Tibial artery (tissue), 4 donors: ENCODE measurements at regions not wholly inside any gene's neighbourhood (a gene's known extent, or its start where the extent isn't known, plus 50 kb on each side); places are given as distances from the start of the nearest gene placed in this dataset.

ENCODE experiments used
- DNase-seq, 2 donors: peaks; one replicate each; pipeline ENCODE4 v3.0.0-alpha.2; 2019
- H3K27ac ChIP-seq, 2 donors: fragments of 200-600 bp; sonication (generic) in 1 of 2; 1 replicate in 1 of 2; 2 replicates in 1 of 2; pipeline ENCODE4 v1.5.1; 2018 to 2019; ENCODE audit warnings: mild to moderate bottlenecking in 1 of 2
- H3K27me3 ChIP-seq, 2 donors: fragments of 200-600 bp; sonication (generic) in 1 of 2; one replicate each; pipeline versions ENCODE4 v1.5.1 to v1.6.0; 2016 to 2019
- H3K36me3 ChIP-seq, 3 donors: fragments of 200-600 bp; sonication (generic) in 2 of 3; one replicate each; pipeline ENCODE4 v1.5.1; 2016 to 2019; ENCODE audit warnings: mild to moderate bottlenecking in 2 of 3
- H3K4me1 ChIP-seq, 4 donors: fragments of 200-600 bp; sonication (generic) in 2 of 4; 1 replicate in 3 of 4; 2 replicates in 1 of 4; pipeline ENCODE4 v1.5.1; 2016 to 2019
- H3K4me3 ChIP-seq, 2 donors: fragments of 200-600 bp; sonication (generic) in 1 of 2; 1 replicate in 1 of 2; 2 replicates in 1 of 2; pipeline ENCODE4 v1.5.1; 2018 to 2019; ENCODE audit warnings: mild to moderate bottlenecking in 2 of 2
- H3K9me3 ChIP-seq, 3 donors: fragments of 200-600 bp; sonication (generic) in 1 of 3; one replicate each; pipeline ENCODE4 v1.5.1; 2016 to 2019
- intact Hi-C: fragments of 100-400 bp; cut with DNase I; formaldehyde crosslinking; loops from one replicate; pipeline ENCODE4 v1.15.0; 2023; ENCODE audit warnings: low total_unique reads
- TF ChIP-seq, protein P1 (sequence below), 2 experiments: fragments of 200-600 bp in 1 of 2; fragments of 450-650 bp in 1 of 2; IDR thresholded peaks; one replicate each; pipeline ENCODE4 v1.5.1; 2017 to 2019; ENCODE audit warnings: antibody characterized with exemption in 2 of 2, mild to moderate bottlenecking in 1 of 2, moderate library complexity in 1 of 2

DNA sequence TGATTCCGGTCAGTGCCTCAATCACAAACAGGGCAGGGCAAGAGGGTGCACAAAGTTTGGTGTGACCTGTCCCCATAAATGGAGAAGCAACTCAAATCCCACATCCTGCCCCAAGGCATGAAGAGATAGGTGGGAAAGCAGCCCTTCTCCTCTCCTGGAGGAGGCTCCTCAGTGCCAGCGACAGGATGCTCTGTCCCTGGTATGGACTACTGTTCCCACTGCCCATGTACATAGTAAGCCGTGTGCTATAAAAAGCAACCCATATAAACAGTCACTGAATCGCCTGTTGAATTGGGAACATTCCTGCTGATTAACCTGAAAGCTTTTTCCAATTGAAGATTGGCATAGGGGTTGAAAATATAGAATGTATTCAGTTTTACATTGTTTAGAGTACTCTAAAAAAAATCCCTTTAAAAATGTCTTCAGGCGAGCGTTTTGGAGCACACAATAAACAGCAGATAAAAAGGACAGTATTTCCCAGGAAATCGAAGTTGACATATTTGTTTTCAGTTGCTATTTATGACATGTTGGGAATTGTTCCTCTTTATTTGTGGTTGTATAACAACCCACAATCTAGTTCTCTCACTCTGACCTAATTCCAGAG is 513.9 kb downstream of the DIRAS2 start:
- Histone ChIP-seq H3K9me3 (no peaks in the 10 kb centered on the region), H3K27ac (no peak overlapping the region), H3K36me3 (no peaks in the 10 kb centered on the region), H3K27me3 (peaks cover 0 to 10% of the 10 kb centered on the region in 2 donors), H3K4me3 (no peak overlapping the region), H3K4me1 (no peaks in the 10 kb centered on the region)
- no peak for DNase-seq
- TF ChIP-seq, protein P1, sequence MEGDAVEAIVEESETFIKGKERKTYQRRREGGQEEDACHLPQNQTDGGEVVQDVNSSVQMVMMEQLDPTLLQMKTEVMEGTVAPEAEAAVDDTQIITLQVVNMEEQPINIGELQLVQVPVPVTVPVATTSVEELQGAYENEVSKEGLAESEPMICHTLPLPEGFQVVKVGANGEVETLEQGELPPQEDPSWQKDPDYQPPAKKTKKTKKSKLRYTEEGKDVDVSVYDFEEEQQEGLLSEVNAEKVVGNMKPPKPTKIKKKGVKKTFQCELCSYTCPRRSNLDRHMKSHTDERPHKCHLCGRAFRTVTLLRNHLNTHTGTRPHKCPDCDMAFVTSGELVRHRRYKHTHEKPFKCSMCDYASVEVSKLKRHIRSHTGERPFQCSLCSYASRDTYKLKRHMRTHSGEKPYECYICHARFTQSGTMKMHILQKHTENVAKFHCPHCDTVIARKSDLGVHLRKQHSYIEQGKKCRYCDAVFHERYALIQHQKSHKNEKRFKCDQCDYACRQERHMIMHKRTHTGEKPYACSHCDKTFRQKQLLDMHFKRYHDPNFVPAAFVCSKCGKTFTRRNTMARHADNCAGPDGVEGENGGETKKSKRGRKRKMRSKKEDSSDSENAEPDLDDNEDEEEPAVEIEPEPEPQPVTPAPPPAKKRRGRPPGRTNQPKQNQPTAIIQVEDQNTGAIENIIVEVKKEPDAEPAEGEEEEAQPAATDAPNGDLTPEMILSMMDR (IDR thresholded peaks at IDR 0.05): no peak
- intact Hi-C loops: no loop called here

DNA sequence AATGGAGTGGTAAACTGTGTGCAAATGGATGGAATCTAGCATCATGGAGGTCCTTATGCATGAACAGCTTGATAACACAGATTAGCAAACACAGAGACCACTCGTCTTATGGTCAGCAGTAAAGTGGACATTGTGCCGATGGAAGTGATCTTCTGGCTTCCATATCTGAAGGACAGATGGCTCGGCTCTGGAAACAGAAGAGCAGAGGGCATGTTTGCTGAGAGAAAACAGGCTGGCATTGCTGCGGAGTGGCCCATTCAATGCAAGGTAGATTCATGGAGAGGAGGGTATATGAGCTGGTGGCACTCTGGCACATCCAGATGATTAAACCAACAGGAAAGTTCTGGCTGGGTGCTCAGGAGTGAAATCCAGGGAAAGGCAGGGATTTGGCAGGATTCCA is 513.2 kb downstream of the DIRAS2 start:
- Histone ChIP-seq H3K4me3 (no peak overlapping the region), H3K36me3 (no peaks in the 10 kb centered on the region), H3K4me1 (no peaks in the 10 kb centered on the region), H3K27ac (no peak overlapping the region), H3K27me3 (peaks cover 0 to 10% of the 10 kb centered on the region in 2 donors), H3K9me3 (no peaks in the 10 kb centered on the region)
- intact Hi-C loops: no loop called here
- TF ChIP-seq, protein P1 (IDR thresholded peaks at IDR 0.05): no peak
- DNase-seq: no peak

DNA sequence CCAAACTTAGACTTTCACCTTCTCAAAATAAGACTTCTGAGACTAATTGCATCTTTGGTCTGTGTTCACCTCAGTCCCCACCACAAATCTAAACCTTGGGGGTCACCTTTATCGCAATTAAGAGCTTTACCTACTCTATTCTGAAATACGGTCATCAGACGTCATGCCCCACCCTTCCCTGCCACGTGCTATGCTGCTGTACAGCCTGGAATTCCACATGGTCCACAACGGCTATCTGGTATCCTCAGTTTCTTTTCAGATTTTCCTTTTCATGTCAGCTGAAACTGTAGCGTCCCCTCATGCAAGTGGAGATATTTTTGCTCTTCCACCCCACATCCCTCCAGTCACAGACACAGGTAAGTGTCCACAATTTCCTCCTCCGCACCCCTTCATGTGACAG is 511.1 kb downstream of the DIRAS2 start:
- H3K36me3 ChIP-seq: no peaks in the 10 kb centered on the region
- H3K9me3 ChIP-seq: no peaks in the 10 kb centered on the region
- TF ChIP-seq, protein P1 (IDR thresholded peaks at IDR 0.05): no peak
- H3K27me3 ChIP-seq: peaks cover 0 to 10% of the 10 kb centered on the region in 2 donors
- no peak overlapping the region for H3K4me3 ChIP-seq
- DNase-seq: no peak
- intact Hi-C loops: no loop called here
- H3K27ac ChIP-seq: no peak overlapping the region
- no peaks in the 10 kb centered on the region for H3K4me1 ChIP-seq

DNA sequence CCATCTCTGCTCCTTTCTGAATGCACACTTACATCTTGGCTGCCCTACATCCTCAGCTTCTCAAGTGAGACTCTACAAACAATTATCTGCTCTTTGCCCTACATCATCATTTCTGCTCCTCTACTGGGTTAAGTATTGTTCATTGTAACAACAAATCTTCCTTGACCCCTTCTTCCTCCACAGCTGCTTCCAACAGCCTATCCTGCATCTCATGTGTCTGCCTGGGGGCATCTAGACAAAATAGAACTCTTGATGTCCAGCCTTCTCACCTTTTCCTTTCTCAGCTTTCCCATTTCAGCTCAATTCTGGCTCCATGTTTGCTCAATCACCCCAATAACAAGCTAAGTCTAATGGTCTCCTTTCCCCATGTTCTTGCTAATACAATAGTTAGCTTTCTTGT is 509.8 kb downstream of the DIRAS2 start:
- DNase-seq: no peak
- H3K36me3 ChIP-seq: no peaks in the 10 kb centered on the region
- H3K27me3 ChIP-seq: peaks cover 0 to 9% of the 10 kb centered on the region in 2 donors
- H3K27ac ChIP-seq: no peak overlapping the region
- H3K4me3 ChIP-seq: no peak overlapping the region
- H3K9me3 ChIP-seq: no peaks in the 10 kb centered on the region
- TF ChIP-seq, protein P1 (IDR thresholded peaks at IDR 0.05): no peak
- H3K4me1 ChIP-seq: no peaks in the 10 kb centered on the region
- intact Hi-C loops: no loop called here

DNA sequence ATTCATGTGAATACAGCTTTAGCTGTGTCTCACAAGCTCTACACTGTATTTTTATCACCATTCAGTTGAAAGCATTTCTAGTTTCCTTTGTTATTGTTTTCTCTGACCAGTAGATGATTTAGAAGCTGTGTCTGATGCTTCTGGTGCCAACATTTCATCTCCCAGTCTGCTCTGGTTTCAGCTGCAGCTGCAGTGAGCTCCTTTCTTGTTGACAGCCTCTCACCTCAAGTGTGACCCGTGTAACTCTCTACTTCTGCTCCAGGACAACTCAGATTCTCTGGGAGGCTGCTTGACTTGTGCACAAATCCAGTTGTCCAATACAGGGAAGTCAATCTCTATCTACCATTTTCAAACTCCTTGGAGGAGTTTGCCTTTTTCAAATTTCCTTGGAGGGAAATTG is 504.8 kb downstream of the DIRAS2 start:
- no peaks in the 10 kb centered on the region for H3K9me3 ChIP-seq
- intact Hi-C loops: no loop called here
- no peaks in the 10 kb centered on the region for H3K36me3 ChIP-seq
- no peak overlapping the region for H3K27ac ChIP-seq
- no peak overlapping the region for H3K4me3 ChIP-seq
- H3K4me1 ChIP-seq: no peaks in the 10 kb centered on the region
- peaks cover 0 to 2% of the 10 kb centered on the region in 2 donors for H3K27me3 ChIP-seq
- TF ChIP-seq, protein P1 (IDR thresholded peaks at IDR 0.05): no peak
- no peak for DNase-seq
